GM23338 (cell line): ENCODE measurements at regions not wholly inside any gene's neighbourhood (a gene's known extent, or its start where the extent isn't known, plus 50 kb on each side); places are given as distances from the start of the nearest gene placed in this dataset.

ENCODE experiments used
- ATAC-seq: fragments of 200-7000 bp; cut with Tn5 transposase; 3 replicates; pipeline ENCODE4 v1.9.1; 2020
- DNase-seq: peaks from one replicate; pipeline ENCODE4 v3.0.0-alpha.2; 2015; ENCODE audit warnings: low spot score
- H2AFZ ChIP-seq: fragments of 200-600 bp; sonication (generic); 2 replicates; pipeline ENCODE4 v1.8.0; 2016; ENCODE audit warnings: antibody characterized with exemption, mild to moderate bottlenecking, moderate library complexity
- H3F3A ChIP-seq: fragments of 200-600 bp; sonication (generic); replicated peaks from 2 replicates; pipeline ENCODE4 v1.8.0; 2017; ENCODE audit warnings: antibody characterized with exemption, mixed run types, low read depth
- H3K27ac ChIP-seq: fragments of 200-600 bp; sonication (generic); 2 replicates; pipeline ENCODE4 v1.6.1; 2016; ENCODE audit warnings: low read depth
- H3K27me3 ChIP-seq: fragments of 200-600 bp; sonication (generic); 2 replicates; pipeline ENCODE4 v1.8.0; 2016; ENCODE audit warnings: mild to moderate bottlenecking, mixed run types, moderate library complexity; ENCODE audit not compliant: insufficient read depth
- H3K36me3 ChIP-seq: fragments of 200-600 bp; sonication (generic); 2 replicates; pipeline ENCODE4 v1.8.0; 2016; ENCODE audit warnings: mild to moderate bottlenecking; ENCODE audit not compliant: insufficient read depth
- H3K4me1 ChIP-seq: fragments of 200-600 bp; sonication (generic); 2 replicates; pipeline ENCODE4 v1.8.0; 2016; ENCODE audit warnings: mild to moderate bottlenecking, moderate library complexity; ENCODE audit not compliant: insufficient read depth
- H3K4me2 ChIP-seq: fragments of 200-600 bp; sonication (generic); 2 replicates; pipeline ENCODE4 v1.7.1; 2017; ENCODE audit warnings: mixed run types
- H3K4me3 ChIP-seq: fragments of 200-600 bp; sonication (generic); 2 replicates; pipeline ENCODE4 v1.6.1; 2016; ENCODE audit warnings: mixed run types
- H3K79me2 ChIP-seq: fragments of 200-600 bp; sonication (generic); replicated peaks from 2 replicates; pipeline ENCODE4 v1.8.0; 2017; ENCODE audit warnings: mild to moderate bottlenecking; ENCODE audit not compliant: insufficient read depth
- H3K9me2 ChIP-seq: fragments of 200-600 bp; sonication (generic); 2 replicates; pipeline ENCODE4 v1.8.0; 2017; ENCODE audit not compliant: insufficient read depth
- H4K20me1 ChIP-seq: fragments of 200-600 bp; sonication (generic); replicated peaks from 2 replicates; pipeline ENCODE4 v1.8.0; 2017; ENCODE audit warnings: mild to moderate bottlenecking; ENCODE audit not compliant: insufficient read depth
- H3K27ac Mint-ChIP-seq: 2 replicates; pipeline ENCODE4 v1.8.0; 2020; ENCODE audit warnings: inconsistent platforms, mild to moderate bottlenecking, moderate library complexity, mixed read lengths
- H3K27me3 Mint-ChIP-seq: 3 replicates; pipeline ENCODE4 v1.8.0; 2022; ENCODE audit warnings: low read depth, mild to moderate bottlenecking, moderate library complexity, mixed read lengths, inconsistent platforms; ENCODE audit not compliant: insufficient read depth, poor library complexity
- H3K36me3 Mint-ChIP-seq: 3 replicates; pipeline ENCODE4 v1.8.0; 2021; ENCODE audit warnings: low read depth, mild to moderate bottlenecking, inconsistent platforms, moderate library complexity, mixed read lengths
- H3K4me1 Mint-ChIP-seq: 3 replicates; pipeline ENCODE4 v1.8.0; 2020; ENCODE audit warnings: mild to moderate bottlenecking, inconsistent platforms, mixed read lengths
- H3K4me3 Mint-ChIP-seq: 3 replicates; pipeline ENCODE4 v1.8.0; 2021; ENCODE audit warnings: moderate library complexity, mild to moderate bottlenecking, inconsistent platforms, mixed read lengths
- H3K9me3 Mint-ChIP-seq: 3 replicates; pipeline ENCODE4 v1.8.0; 2020; ENCODE audit warnings: moderate library complexity, mild to moderate bottlenecking, inconsistent platforms, mixed read lengths
- POLR2AphosphoS5 ChIP-seq: IDR thresholded peaks from 2 replicates; pipeline ENCODE4 v1.6.1; 2016; ENCODE audit warnings: antibody characterized with exemption, low read depth
- TF ChIP-seq, protein P1 (sequence below), 2 experiments: fragments of 200-600 bp in 1 of 2; sonication (generic) in 1 of 2; conservative IDR thresholded peaks; 2 replicates each; pipeline versions ENCODE4 v1.5.1 to v1.6.1; 2016 to 2017; ENCODE audit warnings: antibody characterized with exemption in 2 of 2, low read depth in 2 of 2, mild to moderate bottlenecking in 2 of 2, moderate library complexity in 1 of 2
- TF ChIP-seq, protein P2 (sequence below): IDR thresholded peaks from one replicate; pipeline ENCODE4 v1.6.1; 2018; ENCODE audit warnings: antibody characterized with exemption; ENCODE audit not compliant: unreplicated experiment
- TF ChIP-seq, protein P3 (sequence below): IDR thresholded peaks from 2 replicates; pipeline ENCODE4 v1.6.1; 2016; ENCODE audit warnings: antibody characterized with exemption

GRCh38 chrX:109952050-109952449 is 50.9 kb upstream of the TMEM164 start:
- peaks cover 8% of the 10 kb centered on the region for H3K4me1 Mint-ChIP-seq
- Histone ChIP-seq H3K36me3 (no peaks in the 10 kb centered on the region), H2AFZ (no peak overlapping the region), H3F3A (no peaks in the 10 kb centered on the region), H3K27me3 (no peaks in the 10 kb centered on the region), H3K4me2 (no peak overlapping the region), H3K27ac (no peak overlapping the region), H3K4me3 (no peak overlapping the region), H3K4me1 (no peaks in the 10 kb centered on the region), H4K20me1 (no peaks in the 10 kb centered on the region), H3K9me2 (no peaks in the 10 kb centered on the region), H3K79me2 (no peaks in the 10 kb centered on the region)
- H3K9me3 Mint-ChIP-seq: no peaks in the 10 kb centered on the region
- no peak overlapping the region for H3K27ac Mint-ChIP-seq
- H3K4me3 Mint-ChIP-seq: no peak overlapping the region
- ATAC-seq (no peak), DNase-seq (no peak)
- H3K36me3 Mint-ChIP-seq: no peaks in the 10 kb centered on the region
- TF ChIP-seq, protein P1, sequence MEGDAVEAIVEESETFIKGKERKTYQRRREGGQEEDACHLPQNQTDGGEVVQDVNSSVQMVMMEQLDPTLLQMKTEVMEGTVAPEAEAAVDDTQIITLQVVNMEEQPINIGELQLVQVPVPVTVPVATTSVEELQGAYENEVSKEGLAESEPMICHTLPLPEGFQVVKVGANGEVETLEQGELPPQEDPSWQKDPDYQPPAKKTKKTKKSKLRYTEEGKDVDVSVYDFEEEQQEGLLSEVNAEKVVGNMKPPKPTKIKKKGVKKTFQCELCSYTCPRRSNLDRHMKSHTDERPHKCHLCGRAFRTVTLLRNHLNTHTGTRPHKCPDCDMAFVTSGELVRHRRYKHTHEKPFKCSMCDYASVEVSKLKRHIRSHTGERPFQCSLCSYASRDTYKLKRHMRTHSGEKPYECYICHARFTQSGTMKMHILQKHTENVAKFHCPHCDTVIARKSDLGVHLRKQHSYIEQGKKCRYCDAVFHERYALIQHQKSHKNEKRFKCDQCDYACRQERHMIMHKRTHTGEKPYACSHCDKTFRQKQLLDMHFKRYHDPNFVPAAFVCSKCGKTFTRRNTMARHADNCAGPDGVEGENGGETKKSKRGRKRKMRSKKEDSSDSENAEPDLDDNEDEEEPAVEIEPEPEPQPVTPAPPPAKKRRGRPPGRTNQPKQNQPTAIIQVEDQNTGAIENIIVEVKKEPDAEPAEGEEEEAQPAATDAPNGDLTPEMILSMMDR (conservative IDR thresholded peaks at IDR 0.05; ENCODE audit: low read depth in 2 of 2): no peak
- TF ChIP-seq, protein P2, sequence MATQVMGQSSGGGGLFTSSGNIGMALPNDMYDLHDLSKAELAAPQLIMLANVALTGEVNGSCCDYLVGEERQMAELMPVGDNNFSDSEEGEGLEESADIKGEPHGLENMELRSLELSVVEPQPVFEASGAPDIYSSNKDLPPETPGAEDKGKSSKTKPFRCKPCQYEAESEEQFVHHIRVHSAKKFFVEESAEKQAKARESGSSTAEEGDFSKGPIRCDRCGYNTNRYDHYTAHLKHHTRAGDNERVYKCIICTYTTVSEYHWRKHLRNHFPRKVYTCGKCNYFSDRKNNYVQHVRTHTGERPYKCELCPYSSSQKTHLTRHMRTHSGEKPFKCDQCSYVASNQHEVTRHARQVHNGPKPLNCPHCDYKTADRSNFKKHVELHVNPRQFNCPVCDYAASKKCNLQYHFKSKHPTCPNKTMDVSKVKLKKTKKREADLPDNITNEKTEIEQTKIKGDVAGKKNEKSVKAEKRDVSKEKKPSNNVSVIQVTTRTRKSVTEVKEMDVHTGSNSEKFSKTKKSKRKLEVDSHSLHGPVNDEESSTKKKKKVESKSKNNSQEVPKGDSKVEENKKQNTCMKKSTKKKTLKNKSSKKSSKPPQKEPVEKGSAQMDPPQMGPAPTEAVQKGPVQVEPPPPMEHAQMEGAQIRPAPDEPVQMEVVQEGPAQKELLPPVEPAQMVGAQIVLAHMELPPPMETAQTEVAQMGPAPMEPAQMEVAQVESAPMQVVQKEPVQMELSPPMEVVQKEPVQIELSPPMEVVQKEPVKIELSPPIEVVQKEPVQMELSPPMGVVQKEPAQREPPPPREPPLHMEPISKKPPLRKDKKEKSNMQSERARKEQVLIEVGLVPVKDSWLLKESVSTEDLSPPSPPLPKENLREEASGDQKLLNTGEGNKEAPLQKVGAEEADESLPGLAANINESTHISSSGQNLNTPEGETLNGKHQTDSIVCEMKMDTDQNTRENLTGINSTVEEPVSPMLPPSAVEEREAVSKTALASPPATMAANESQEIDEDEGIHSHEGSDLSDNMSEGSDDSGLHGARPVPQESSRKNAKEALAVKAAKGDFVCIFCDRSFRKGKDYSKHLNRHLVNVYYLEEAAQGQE: no peak
- TF ChIP-seq POLR2AphosphoS5: no peak
- H3K27me3 Mint-ChIP-seq: no peaks in the 10 kb centered on the region

DNA sequence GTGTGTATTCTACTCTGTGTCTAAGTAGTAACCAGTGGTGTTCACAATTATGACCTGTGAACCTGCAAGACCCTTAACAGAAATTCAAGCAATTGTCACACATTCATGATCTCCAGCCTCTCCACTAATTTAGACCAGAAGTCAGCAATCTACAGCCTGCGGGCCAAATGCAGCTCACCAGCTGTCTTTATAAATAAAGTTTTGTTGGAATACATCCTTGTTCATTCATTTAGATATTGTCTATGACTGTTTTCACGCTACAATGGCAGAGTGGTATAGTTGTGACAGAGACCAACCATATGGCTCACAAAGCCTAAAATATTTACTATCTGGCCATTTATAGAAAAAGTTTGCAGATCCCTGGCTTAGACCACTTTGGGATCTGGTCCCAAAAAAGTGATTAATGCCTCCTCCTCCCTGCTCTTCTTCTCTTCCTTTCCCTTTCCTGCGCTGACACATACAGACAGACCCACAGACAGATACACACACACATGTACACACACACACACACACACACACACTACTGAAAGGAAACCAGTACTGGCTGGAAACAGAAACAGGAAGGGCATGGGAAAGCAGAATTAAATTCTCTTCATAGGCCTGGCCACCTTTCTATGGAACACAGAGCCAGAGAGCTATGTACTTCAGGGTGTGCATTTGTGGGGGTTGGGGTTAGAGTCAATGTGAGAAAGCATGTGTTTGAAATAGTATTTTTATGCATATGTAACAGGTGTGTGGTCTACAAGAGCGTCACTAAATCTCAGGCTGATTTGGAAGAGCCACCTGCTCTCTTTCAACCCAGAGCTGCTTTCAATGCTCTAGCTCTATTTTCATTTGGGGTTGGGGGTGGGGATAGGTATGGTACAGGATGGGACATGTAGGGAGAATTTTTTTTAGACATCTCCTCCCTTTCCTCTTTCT is 49.7 kb upstream of the TMEM164 start:
- Mint-ChIP-seq H3K4me3 (no peak overlapping the region), H3K4me1 (peaks cover 8% of the 10 kb centered on the region), H3K27ac (no peak overlapping the region), H3K36me3 (no peaks in the 10 kb centered on the region), H3K9me3 (no peaks in the 10 kb centered on the region), H3K27me3 (no peaks in the 10 kb centered on the region)
- no peaks in the 10 kb centered on the region for H3F3A ChIP-seq
- no peak overlapping the region for H3K4me3 ChIP-seq
- no peaks in the 10 kb centered on the region for H4K20me1 ChIP-seq
- no peaks in the 10 kb centered on the region for H3K9me2 ChIP-seq
- H3K27me3 ChIP-seq: no peaks in the 10 kb centered on the region
- DNase-seq (no peak), ATAC-seq (no peak)
- no peaks in the 10 kb centered on the region for H3K79me2 ChIP-seq
- H3K4me2 ChIP-seq: no peak overlapping the region
- no peak overlapping the region for H3K27ac ChIP-seq
- H3K4me1 ChIP-seq: no peaks in the 10 kb centered on the region
- H2AFZ ChIP-seq: no peak overlapping the region
- no peaks in the 10 kb centered on the region for H3K36me3 ChIP-seq
- TF ChIP-seq, protein P1 (conservative IDR thresholded peaks at IDR 0.05; ENCODE audit: low read depth in 2 of 2): no peak
- TF ChIP-seq, protein P3, sequence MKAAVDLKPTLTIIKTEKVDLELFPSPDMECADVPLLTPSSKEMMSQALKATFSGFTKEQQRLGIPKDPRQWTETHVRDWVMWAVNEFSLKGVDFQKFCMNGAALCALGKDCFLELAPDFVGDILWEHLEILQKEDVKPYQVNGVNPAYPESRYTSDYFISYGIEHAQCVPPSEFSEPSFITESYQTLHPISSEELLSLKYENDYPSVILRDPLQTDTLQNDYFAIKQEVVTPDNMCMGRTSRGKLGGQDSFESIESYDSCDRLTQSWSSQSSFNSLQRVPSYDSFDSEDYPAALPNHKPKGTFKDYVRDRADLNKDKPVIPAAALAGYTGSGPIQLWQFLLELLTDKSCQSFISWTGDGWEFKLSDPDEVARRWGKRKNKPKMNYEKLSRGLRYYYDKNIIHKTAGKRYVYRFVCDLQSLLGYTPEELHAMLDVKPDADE: no peak
